NT2/D1 (cell line): ENCODE measurements at regions not wholly inside any gene's neighbourhood (a gene's known extent, or its start where the extent isn't known, plus 50 kb on each side); places are given as distances from the start of the nearest gene placed in this dataset.

ENCODE experiments used
- DNase-seq: peaks from one replicate; pipeline ENCODE4 v3.0.0-alpha.2; 2011; ENCODE audit warnings: low read depth, low spot score
- H3K27me3 ChIP-seq: 2 replicates; pipeline ENCODE4 v1.6.0; 2011; ENCODE audit warnings: mild to moderate bottlenecking; ENCODE audit not compliant: insufficient read length, insufficient read depth
- H3K36me3 ChIP-seq: 2 replicates; pipeline ENCODE4 v1.6.1; 2011; ENCODE audit warnings: mild to moderate bottlenecking, low read length, mixed read lengths; ENCODE audit not compliant: insufficient read depth, insufficient read length
- H3K4me1 ChIP-seq: 2 replicates; pipeline ENCODE4 v1.5.1; 2011; ENCODE audit not compliant: insufficient read depth, insufficient read length
- H3K4me3 ChIP-seq: 2 replicates; pipeline ENCODE4 v1.5.1; 2011; ENCODE audit warnings: low read depth; ENCODE audit not compliant: insufficient read length
- H3K9ac ChIP-seq: 2 replicates; pipeline ENCODE4 v1.6.0; 2011; ENCODE audit warnings: low read depth; ENCODE audit not compliant: insufficient read length
- H3K9me3 ChIP-seq: 2 replicates; pipeline ENCODE4 v1.5.1; 2011; ENCODE audit warnings: mild to moderate bottlenecking, low read length; ENCODE audit not compliant: insufficient read depth
- SUZ12 ChIP-seq: IDR thresholded peaks from 2 replicates; pipeline ENCODE4 v1.6.1; 2011; ENCODE audit not compliant: insufficient read length, insufficient read depth; ENCODE audit errors: extremely low read depth
- YY1 ChIP-seq: IDR thresholded peaks from 2 replicates; pipeline ENCODE4 v1.6.1; 2011; ENCODE audit not compliant: insufficient read length, insufficient read depth
- ZNF274 ChIP-seq: IDR thresholded peaks from 2 replicates; pipeline ENCODE4 v1.6.1; 2011; ENCODE audit warnings: mild to moderate bottlenecking, low read depth, low read length

GRCh38 chr22:44587737-44588310 is 89.8 kb upstream of the RTL6 start:
- no peak overlapping the region for H3K9ac ChIP-seq
- TF ChIP-seq SUZ12: no peak
- no peak for TF ChIP-seq ZNF274
- TF ChIP-seq YY1: no peak
- no peaks in the 10 kb centered on the region for H3K27me3 ChIP-seq
- H3K4me1 ChIP-seq: no peaks in the 10 kb centered on the region
- DNase-seq: no peak
- H3K4me3 ChIP-seq: no peak overlapping the region
- peaks cover 24% of the 10 kb centered on the region; the same call in 1 of the 2 replicates for H3K9me3 ChIP-seq
- H3K36me3 ChIP-seq: no peaks in the 10 kb centered on the region

- Histone ChIP-seq H3K36me3 (no peaks in the 10 kb centered on the region), H3K4me3 (no peak overlapping the region), H3K27me3 (no peaks in the 10 kb centered on the region), H3K9me3 (peaks cover 24% of the 10 kb centered on the region; the same call in 1 of the 2 replicates), H3K4me1 (no peaks in the 10 kb centered on the region), H3K9ac (no peak overlapping the region)
- TF ChIP-seq YY1: no peak
- no peak for TF ChIP-seq ZNF274
- TF ChIP-seq SUZ12: no peak
- DNase-seq: no peak
Observed at GRCh38 chr22:44586999-44587736, 89.1 kb upstream of the RTL6 start.

- TF ChIP-seq YY1 (no peak), SUZ12 (no peak), ZNF274 (no peak)
- Histone ChIP-seq H3K36me3 (no peaks in the 10 kb centered on the region), H3K9ac (no peak overlapping the region), H3K4me1 (no peaks in the 10 kb centered on the region), H3K9me3 (peaks cover 21% of the 10 kb centered on the region; the same call in 1 of the 2 replicates), H3K4me3 (no peak overlapping the region), H3K27me3 (no peaks in the 10 kb centered on the region)
- DNase-seq: no peak
Observed at GRCh38 chr22:44586351-44586990, 88.4 kb upstream of the RTL6 start.

GRCh38 chr22:44585559-44586350 is 87.7 kb upstream of the RTL6 start:
- Histone ChIP-seq H3K27me3 (no peaks in the 10 kb centered on the region), H3K9ac (no peak overlapping the region), H3K9me3 (peaks cover 14% of the 10 kb centered on the region; the same call in 1 of the 2 replicates), H3K36me3 (no peaks in the 10 kb centered on the region), H3K4me1 (no peaks in the 10 kb centered on the region), H3K4me3 (no peak overlapping the region)
- no peak for TF ChIP-seq YY1
- TF ChIP-seq ZNF274: no peak
- TF ChIP-seq SUZ12: no peak
- DNase-seq: no peak

GRCh38 chr22:44584256-44584902 is 86.3 kb upstream of the RTL6 start:
- Histone ChIP-seq H3K27me3 (no peaks in the 10 kb centered on the region), H3K9ac (no peak overlapping the region), H3K9me3 (0 out of 2 replicates have a peak, but pooled peaks cover 2% of the 10 kb centered on the region), H3K4me1 (no peaks in the 10 kb centered on the region), H3K36me3 (no peaks in the 10 kb centered on the region), H3K4me3 (no peak overlapping the region)
- DNase-seq: no peak
- TF ChIP-seq SUZ12 (no peak), YY1 (no peak), ZNF274 (no peak)

- DNase-seq: no peak
- Histone ChIP-seq H3K4me3 (no peak overlapping the region), H3K9me3 (no peaks in the 10 kb centered on the region), H3K36me3 (no peaks in the 10 kb centered on the region), H3K27me3 (no peaks in the 10 kb centered on the region), H3K9ac (no peak overlapping the region), H3K4me1 (no peaks in the 10 kb centered on the region)
- TF ChIP-seq ZNF274 (no peak), YY1 (no peak), SUZ12 (no peak)
Observed at GRCh38 chr22:44583854-44584253, 85.8 kb upstream of the RTL6 start.
